ENCODE measurements at regions not wholly inside any gene's neighbourhood (a gene's known extent, or its start where the extent isn't known, plus 50 kb on each side); places are given as distances from the start of the nearest gene placed in this dataset.
"Not testable (repeated sequence)": the region's sequence is repeated elsewhere in the genome, so short reads cannot be mapped to it uniquely, and the experiment has no call there.

- no peak for DNase-seq
Measured at GRCh38 chr6:82419132-82419581, 55.5 kb downstream of the TPBG start.

GRCh38 chr6:82419859-82420258 is 56.2 kb downstream of the TPBG start:
- DNase-seq: no peak

GRCh38 chr6:82430611-82431010 is 67.0 kb downstream of the TPBG start:
- no peak for DNase-seq

GRCh38 chr6:82436740-82437139 is 73.1 kb downstream of the TPBG start:
- no peak for DNase-seq

GRCh38 chr6:82437701-82438100 is 74.1 kb downstream of the TPBG start:
- no peak for DNase-seq

- no peak for DNase-seq
Measured at GRCh38 chr6:82441047-82441855, 77.6 kb downstream of the TPBG start.

- DNase-seq: no peak
Measured at GRCh38 chr6:82442061-82442719, 78.6 kb downstream of the TPBG start.

GRCh38 chr6:82458147-82458546 is 94.5 kb downstream of the TPBG start:
- no peak for DNase-seq

- DNase-seq: no peak
Measured at GRCh38 chr6:82458705-82459104, 95.1 kb downstream of the TPBG start.

- DNase-seq: no peak
Measured at GRCh38 chr6:82461536-82461935, 97.9 kb downstream of the TPBG start.

GRCh38 chr6:82467338-82467737 is 103.7 kb downstream of the TPBG start:
- no peak for DNase-seq

GRCh38 chr6:82470123-82470522 is 106.5 kb downstream of the TPBG start:
- not testable (repeated sequence) for DNase-seq

GRCh38 chr6:82475106-82475505 is 111.5 kb downstream of the TPBG start:
- DNase-seq: not testable (repeated sequence)

GRCh38 chr6:82484001-82484400 is 120.4 kb downstream of the TPBG start:
- DNase-seq: no peak

GRCh38 chr6:82484737-82485626 is 121.4 kb downstream of the TPBG start:
- DNase-seq: no peak

GRCh38 chr6:82487895-82488294 is 124.3 kb downstream of the TPBG start:
- no peak for DNase-seq

- DNase-seq: no peak
Measured at GRCh38 chr6:82488403-82488802, 124.8 kb downstream of the TPBG start.

GRCh38 chr6:82492134-82492533 is 128.5 kb downstream of the TPBG start:
- DNase-seq: no peak

- DNase-seq: no peak
Measured at GRCh38 chr6:82493467-82493866, 129.8 kb downstream of the TPBG start.

- DNase-seq: no peak
Measured at GRCh38 chr6:82494367-82494766, 130.8 kb downstream of the TPBG start.

- DNase-seq: not testable (repeated sequence)
Measured at GRCh38 chr6:82501901-82502300, 138.3 kb downstream of the TPBG start.

- DNase-seq: no peak
Measured at GRCh38 chr6:82506526-82506925, 142.9 kb downstream of the TPBG start.

- DNase-seq: no peak
Measured at GRCh38 chr6:82507112-82507511, 143.5 kb downstream of the TPBG start.
